NCI-H460 (cell line): ENCODE measurements at regions not wholly inside any gene's neighbourhood (a gene's known extent, or its start where the extent isn't known, plus 50 kb on each side); places are given as distances from the start of the nearest gene placed in this dataset.

Source experiments
- DNase-seq: peaks from one replicate; pipeline ENCODE4 v3.0.0-alpha.2; 2016; ENCODE audit warnings: low read depth; ENCODE audit errors: extremely low read depth
- small RNA-seq, 2 experiments: library from RNA; depleted of rRNA; stranded (forward); fragments of <200 nt; gene quantifications; one replicate each; pipeline ENCODE3, GENCODE V24; 2014

GRCh38 chr7:115106316-115106715 is 184.4 kb downstream of the MDFIC start:
- DNase-seq = no peak

DNA sequence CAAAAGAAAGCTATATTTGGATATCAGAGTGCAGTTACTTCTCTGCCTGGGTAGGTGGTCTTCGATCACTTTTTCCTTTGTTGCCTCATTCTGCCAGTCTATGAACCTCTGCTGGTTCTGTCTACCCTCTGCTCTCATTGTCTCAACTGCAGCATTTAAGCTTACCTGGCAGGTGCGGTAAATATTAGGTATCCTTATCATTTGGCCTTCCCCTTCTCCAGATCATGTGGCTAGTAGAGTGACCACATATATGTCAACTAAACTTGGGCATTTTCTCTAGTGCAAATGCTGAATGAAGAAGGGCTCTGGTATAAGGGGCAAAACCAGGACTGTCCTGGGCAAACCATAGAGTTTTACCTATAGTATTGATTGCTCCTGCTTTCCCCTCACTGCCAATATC is 180.8 kb downstream of the MDFIC start:
- DNase-seq = no peak

- DNase-seq = no peak
Observed at GRCh38 chr7:115101199-115101598, 179.3 kb downstream of the MDFIC start.

- DNase-seq = peak; percentile 4
Observed at GRCh38 chr7:115099906-115100305, 178.0 kb downstream of the MDFIC start.

- DNase-seq = no peak
Observed at GRCh38 chr7:115097175-115097671, 175.3 kb downstream of the MDFIC start.

- no peak for DNase-seq
Observed at GRCh38 chr7:115096262-115096661, 174.4 kb downstream of the MDFIC start.

DNA sequence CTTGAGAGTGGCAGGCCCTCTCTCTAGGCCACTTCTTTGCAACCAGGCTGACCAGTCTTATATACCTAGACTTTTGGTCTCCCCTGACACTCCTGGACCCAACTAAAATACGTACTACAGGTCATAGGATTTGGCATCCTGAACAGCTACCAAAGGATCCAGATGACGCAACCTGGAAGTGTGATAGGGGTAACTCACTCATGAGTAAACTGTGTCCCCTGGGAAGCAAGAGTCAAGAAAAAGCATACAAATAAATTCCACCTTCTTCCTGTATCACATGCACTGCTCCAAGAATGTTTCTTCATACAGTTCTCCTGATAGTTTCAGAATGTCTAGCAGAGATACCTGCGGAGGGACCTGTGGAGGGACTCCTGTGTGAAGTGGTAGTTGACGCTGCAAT is 172.3 kb downstream of the MDFIC start:
- DNase-seq = no peak

DNA sequence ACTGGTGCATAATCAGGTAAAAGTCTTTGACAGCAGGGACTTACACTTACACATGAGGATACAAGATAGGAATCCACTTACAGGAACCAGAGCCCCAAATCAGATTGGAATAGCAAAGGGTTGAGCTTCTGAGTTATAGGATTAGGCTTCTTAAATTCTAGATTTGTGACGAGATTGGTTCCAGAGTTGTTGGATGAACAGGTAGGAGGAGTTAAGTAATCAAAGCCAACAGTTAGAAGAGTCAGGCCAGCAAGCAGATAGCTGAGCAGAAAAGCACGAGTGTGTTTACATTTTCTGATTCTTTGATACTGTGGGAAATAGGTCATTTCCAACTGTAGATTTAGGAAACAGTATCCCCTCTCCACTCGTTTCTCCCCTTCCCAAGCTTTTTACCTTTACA is 167.0 kb downstream of the MDFIC start:
- DNase-seq = no peak

DNA sequence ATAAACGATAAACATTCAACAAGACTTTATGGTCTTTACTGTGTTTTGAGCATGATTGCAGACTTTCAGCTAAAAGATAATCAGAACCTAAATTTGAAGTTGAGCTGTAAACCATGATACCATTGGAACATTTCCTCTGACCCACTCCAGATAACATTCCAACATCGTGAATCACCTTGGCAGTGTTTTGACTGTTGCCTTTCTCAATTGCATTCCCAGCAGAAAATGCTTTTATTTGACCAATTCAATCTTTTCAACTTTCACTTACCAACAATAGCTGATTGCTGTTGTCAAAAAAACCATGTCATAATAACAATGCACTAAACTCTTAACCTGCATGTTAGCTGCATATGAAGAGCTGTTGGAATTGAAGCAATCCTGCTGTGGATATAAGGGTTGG is 165.5 kb downstream of the MDFIC start:
- peak; percentile 33 for DNase-seq

DNA sequence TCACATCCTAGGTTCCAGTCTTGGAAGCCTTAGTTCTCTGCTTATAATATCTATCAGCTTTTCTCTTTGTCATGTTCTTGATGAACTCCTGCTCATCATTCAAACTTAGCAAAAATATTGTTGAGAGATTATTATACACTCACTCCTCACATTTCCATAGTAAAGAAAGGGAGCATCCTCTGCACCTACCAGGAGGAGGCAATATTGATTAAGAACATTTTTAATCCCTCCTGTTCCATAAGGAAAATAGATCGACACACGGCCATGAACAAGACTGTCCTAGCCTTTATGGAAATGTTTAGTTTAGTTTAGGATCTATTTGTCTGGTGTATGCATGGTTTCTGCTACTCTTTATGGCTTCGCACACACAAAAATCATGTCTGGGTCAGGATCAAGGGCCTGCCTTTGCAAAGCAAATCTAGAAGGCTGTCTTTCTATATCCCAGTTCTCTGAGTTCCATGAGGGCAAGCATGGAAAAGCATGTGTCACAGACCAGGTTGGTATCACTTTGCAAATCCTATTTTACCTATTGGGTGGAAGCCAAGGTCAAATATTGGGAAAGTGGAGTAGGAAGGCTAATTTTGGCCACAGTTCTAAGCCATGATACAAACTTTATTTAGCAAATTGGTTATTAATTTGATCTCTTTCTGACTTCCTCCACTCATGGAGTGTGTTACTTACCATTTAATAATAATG is 164.4 kb downstream of the MDFIC start:
- DNase-seq = no peak

DNA sequence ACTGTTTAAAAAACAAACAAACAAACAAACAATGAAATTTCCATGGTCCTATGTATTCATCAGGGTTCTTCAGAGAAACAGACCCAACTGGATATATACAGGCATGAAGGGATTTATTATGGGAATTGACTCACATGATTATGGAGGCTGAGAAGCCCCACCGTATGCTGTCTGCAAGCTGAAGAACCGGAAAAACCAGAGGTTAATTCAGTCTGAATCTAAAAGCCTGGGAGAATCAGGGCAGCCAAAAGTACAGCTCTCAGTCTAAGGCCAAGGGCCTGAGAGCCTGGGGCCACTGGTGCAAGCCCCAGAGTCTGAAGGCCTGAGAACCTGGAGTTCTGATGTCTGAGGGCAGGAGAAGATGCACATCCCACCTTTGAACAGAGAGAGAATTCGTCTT is 163.5 kb downstream of the MDFIC start:
- DNase-seq = no peak

GRCh38 chr7:115083935-115084334 is 162.0 kb downstream of the MDFIC start:
- no peak for DNase-seq

GRCh38 chr7:115081772-115082171 is 159.9 kb downstream of the MDFIC start:
- DNase-seq = no peak

DNA sequence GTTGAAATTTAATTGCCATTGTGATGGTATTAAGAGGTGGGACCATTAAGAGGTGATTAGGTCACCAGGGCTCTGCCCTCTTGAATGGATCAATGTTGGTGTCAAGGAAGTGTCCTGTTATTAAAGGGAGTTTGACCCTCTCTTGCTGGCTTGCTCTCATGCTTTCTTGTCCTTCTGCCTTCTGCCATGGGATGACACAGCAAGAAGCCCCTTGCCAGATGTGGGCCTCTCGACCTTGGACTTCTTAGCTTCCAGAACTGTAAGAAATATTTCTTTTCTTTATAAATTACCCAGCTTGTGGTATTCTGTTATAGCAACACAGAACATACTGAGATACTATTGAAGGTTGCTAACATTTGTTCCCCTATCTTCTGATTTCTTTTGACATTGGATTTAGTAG is 157.0 kb downstream of the MDFIC start:
- DNase-seq = no peak

- no peak for DNase-seq
Observed at GRCh38 chr7:115078386-115078785, 156.5 kb downstream of the MDFIC start.

- DNase-seq = no peak
Observed at GRCh38 chr7:115070311-115070710, 148.4 kb downstream of the MDFIC start.

Small RNAs in the stretch of these regions (small RNA-seq; reads per million reads assigned to genes)
- 0 reads per million in 2 experiments for gene RF00019
- 0 reads per million in 2 experiments for gene SNORA25B
